ENCODE measurements at regions not wholly inside any gene's neighbourhood (a gene's known extent, or its start where the extent isn't known, plus 50 kb on each side); places are given as distances from the start of the nearest gene placed in this dataset.
A peak's percentile ranks its signal among the peaks of the same experiment; 100 is the strongest.

DNA sequence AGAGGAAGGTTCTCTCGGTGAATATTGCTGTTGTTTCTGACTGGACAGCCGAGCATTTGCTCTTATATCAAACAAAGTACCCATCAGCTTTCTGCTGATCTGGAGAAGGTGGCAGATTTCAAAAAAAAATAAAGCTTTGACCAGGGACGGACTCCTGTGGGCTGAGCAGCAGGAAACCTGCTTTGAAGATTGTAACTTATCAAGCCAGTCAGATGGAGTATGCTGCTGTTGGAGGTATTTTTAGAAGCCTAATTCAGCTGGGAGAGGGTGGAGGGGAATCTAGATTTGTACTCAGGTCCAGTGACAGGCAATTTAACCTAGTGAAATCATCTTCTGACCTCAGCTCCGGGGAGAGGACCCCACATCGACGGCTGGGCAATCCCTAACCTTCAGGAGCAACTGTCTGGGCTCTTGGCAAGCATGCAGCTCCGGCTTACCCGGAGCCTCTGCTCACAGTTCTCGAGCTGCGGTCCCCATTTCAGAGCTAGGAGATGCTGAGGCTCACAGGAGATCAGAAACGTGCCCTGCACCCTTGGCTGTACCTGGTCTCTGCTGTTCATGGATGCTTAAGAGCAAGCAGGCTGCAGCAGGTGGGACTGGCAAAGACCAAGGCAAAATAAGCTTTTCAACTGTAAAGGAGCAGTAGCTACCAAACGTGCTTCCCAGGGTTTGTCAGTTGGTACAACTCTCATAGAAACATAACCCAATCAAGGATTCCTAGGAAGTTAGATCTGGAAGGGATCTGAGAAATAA is 89.3 kb upstream of the ST8SIA2 start:
- no peak for DNase-seq (ENCODE audit: low spot score)

DNA sequence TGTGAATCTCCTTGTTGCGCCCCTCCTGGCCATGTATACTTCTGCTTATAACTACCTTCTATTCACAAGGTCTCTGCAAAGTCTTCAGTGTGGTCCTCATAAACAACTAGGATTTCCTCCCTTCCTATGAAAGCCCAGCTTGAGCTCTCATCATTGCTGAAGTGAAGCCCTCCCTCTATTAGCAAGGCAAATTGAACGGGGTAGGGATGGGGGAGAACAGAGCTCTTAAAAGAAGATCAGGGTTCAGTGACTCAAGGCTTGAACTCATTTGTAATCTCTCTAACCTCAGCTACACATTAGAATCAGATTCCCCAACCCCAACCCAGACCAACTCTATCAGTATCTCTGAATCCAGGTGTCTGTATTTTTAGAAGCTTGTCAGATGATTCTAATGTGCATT is 88.3 kb upstream of the ST8SIA2 start:
- DNase-seq (ENCODE audit: low spot score) = no peak

DNA sequence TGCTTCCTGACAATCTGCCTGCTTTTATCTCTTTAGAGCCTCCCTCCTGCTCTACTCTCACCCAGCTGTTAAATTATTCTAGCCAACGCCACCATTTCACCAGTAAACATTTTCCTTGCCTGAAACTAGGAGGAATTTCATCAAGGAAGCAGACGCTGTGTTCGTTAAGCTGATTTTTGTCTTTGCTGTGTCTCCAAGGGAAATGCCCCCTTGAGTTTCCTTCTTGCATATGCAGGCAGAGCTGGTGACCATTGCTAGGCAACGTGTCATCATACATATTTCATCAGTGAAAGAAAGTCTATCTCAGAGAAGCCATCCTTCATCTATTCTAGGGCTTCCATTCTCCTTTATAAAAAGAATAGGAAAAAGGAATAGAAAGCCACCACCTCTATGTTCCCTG is 87.0 kb upstream of the ST8SIA2 start:
- peak; percentile 5 for DNase-seq (ENCODE audit: low spot score)

GRCh38 chr15:92315144-92315543 is 78.5 kb upstream of the ST8SIA2 start:
- no peak for DNase-seq (ENCODE audit: low spot score)

- DNase-seq (ENCODE audit: low spot score) = no peak
These were observed 78.0 kb upstream of the ST8SIA2 start for GRCh38 chr15:92315595-92316211.

- DNase-seq (ENCODE audit: low spot score) = no peak
These were observed 76.9 kb upstream of the ST8SIA2 start for GRCh38 chr15:92316586-92317295.

DNA sequence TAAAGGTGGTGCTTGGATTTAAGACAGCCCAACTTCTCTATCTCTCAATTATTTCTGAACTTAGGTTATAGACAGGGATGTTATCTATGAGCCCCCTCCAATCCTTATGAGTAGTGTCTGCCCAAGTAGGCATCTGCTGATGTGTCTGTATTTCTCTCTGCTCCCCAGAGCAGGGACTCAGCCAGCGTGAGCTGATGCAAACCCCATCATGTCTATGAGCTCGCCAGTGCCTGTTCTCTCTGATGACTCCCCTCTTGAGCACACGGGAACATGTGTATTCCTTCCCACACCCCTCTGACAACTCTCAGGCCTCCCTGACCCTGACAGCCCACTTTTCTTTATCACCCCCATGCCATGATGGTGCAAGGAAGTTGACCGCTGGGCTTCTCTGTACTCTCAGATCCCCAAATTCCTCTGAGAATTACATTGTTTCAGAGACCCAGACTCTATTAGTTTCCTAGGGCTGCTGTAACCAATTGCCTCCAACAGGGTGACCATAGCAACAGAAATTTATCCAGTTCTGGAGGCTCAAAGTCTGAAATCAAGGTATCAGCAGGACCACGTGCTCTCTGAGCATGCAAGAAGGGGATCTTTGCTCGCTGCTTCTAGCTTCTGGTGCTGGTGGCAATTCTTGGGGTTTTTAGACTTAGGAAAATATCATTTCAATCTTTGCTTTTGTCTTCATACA is 73.5 kb upstream of the ST8SIA2 start:
- no peak for DNase-seq (ENCODE audit: low spot score)

- peak; percentile 10 for DNase-seq (ENCODE audit: low spot score)
These were observed 70.9 kb upstream of the ST8SIA2 start for GRCh38 chr15:92322566-92323355.

DNA sequence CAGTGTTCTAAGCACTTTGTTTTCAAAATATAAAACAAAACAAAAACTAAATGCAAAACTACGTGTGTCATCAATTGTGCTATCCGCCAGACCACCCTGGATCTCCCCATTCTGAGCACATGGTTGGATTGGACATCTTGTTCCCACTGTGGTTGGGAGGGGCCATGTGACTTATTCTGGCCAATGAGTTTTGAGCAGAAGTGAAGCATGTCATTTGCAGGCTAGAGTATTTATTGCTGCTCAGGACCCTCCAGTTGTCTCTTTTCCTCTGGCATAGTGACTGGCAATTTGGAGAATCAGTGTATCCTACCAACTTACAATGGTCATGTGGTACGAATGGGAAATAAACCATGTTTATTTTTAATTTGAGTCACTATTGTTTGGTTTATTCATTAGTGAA is 70.2 kb upstream of the ST8SIA2 start:
- no peak for DNase-seq (ENCODE audit: low spot score)

- no peak for DNase-seq (ENCODE audit: low spot score)
These were observed 69.3 kb upstream of the ST8SIA2 start for GRCh38 chr15:92324101-92324963.

GRCh38 chr15:92326236-92326635 is 67.4 kb upstream of the ST8SIA2 start:
- DNase-seq (ENCODE audit: low spot score) = no peak

GRCh38 chr15:92327033-92327432 is 66.6 kb upstream of the ST8SIA2 start:
- DNase-seq (ENCODE audit: low spot score) = no peak

DNA sequence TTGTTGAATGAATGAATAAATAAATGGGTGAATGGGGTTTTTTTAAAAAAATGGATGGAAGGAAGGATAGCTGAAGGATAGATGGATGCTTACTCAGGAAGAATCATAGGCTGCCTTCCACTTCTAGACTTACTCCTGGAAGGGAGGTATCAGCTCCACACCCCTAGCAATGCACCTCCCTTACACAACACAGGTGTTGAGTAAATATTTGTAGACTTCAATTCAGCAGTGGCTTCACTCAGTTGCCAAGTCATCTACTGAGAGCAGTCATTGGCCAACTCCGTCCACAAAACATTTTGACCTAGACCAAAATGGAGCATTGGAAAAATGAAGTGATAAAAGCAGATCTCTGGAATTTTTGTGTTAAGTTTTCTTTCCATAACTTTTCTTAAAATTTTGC is 65.5 kb upstream of the ST8SIA2 start:
- no peak for DNase-seq (ENCODE audit: low spot score)

- DNase-seq (ENCODE audit: low spot score) = no peak
These were observed 61.4 kb upstream of the ST8SIA2 start for GRCh38 chr15:92332125-92332899.

GRCh38 chr15:92333709-92334108 is 60.0 kb upstream of the ST8SIA2 start:
- DNase-seq (ENCODE audit: low spot score) = no peak

DNA sequence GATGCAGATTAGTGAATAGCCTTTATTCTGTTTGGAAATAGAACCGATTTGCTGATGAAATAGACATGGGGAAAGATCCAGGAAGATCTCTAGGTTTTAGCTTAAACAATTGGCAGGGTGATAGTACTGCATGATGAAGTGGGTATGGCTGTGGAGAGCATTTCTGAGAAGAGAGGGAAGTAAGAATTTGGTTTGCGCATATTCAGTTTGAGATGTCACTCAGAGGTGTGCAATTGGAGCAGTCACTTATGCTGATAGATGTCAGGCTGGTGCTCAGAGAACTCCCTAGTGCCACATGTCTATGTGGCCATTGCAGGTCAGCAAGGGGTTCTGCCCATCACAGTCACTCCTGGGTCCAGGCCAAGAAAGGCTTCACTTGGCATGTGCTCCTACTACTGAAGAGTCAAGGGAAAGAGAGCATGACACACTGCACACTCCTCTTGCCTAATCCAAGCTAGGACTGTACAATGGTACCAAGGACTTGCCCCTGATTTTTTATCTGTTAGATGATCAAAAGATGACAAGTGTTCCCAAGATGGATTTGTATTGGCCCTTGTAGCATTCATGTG is 57.2 kb upstream of the ST8SIA2 start:
- DNase-seq (ENCODE audit: low spot score) = no peak

DNA sequence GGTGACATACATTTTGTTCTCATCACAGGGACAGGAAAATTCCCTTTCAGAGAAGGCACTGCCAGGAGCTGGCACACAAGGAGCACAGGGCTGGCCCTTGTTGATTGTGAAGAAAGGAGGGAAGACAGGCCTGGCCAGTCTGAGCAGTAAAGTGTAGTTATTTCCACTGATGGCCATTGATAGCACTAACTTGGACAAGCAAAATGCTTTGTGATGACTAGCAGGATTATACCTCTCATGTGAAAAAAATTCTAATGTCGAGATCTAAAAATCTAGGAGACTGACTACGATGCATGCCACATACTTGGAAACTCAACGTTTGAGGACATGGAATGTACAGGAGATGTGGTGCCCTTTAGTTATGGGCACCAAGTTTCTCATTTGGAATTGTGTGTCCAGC is 54.3 kb upstream of the ST8SIA2 start:
- no peak for DNase-seq (ENCODE audit: low spot score)

Data from umbilical cord (tissue), 1 donor.